Renal pelvis (tissue), 1 donor: ENCODE measurements at regions not wholly inside any gene's neighbourhood (a gene's known extent, or its start where the extent isn't known, plus 50 kb on each side); places are given as distances from the start of the nearest gene placed in this dataset.

Experiments used
- DNase-seq: peaks from one replicate; pipeline ENCODE4 v3.0.0-alpha.2; 2013

- no peak for DNase-seq
These were observed 144.8 kb downstream of the BACH1 start for GRCh38 chr21:29443411-29444010.

GRCh38 chr21:29448766-29449165 is 150.0 kb downstream of the BACH1 start:
- DNase-seq = no peak

GRCh38 chr21:29449306-29449950 is 150.7 kb downstream of the BACH1 start:
- no peak for DNase-seq

- no peak for DNase-seq
These were observed 151.3 kb downstream of the BACH1 start for GRCh38 chr21:29450058-29450457.

- no peak for DNase-seq
These were observed 154.8 kb downstream of the BACH1 start for GRCh38 chr21:29453511-29453910.

GRCh38 chr21:29454179-29454578 is 155.5 kb downstream of the BACH1 start:
- no peak for DNase-seq

- no peak for DNase-seq
These were observed 163.8 kb downstream of the BACH1 start for GRCh38 chr21:29462479-29462878.

- DNase-seq = no peak
These were observed 166.8 kb downstream of the BACH1 start for GRCh38 chr21:29465546-29465945.

GRCh38 chr21:29466532-29466931 is 167.8 kb downstream of the BACH1 start:
- DNase-seq = no peak

GRCh38 chr21:29470397-29470796 is 171.7 kb downstream of the BACH1 start:
- peak; percentile 35 for DNase-seq

GRCh38 chr21:29473808-29474207 is 175.1 kb downstream of the BACH1 start:
- DNase-seq = no peak

GRCh38 chr21:29475329-29475728 is 176.6 kb downstream of the BACH1 start:
- no peak for DNase-seq

- DNase-seq = no peak
These were observed 178.6 kb downstream of the BACH1 start for GRCh38 chr21:29477347-29477746.

- no peak for DNase-seq
These were observed 179.2 kb downstream of the BACH1 start for GRCh38 chr21:29477941-29478340.

GRCh38 chr21:29481081-29481480 is 182.4 kb downstream of the BACH1 start:
- no peak for DNase-seq

- DNase-seq = no peak
These were observed 182.9 kb downstream of the BACH1 start for GRCh38 chr21:29481641-29482040.

GRCh38 chr21:29486306-29486807 is 187.6 kb downstream of the BACH1 start:
- DNase-seq = no peak
